Prostate gland (tissue), 2 donors: ENCODE measurements at regions not wholly inside any gene's neighbourhood (a gene's known extent, or its start where the extent isn't known, plus 50 kb on each side); places are given as distances from the start of the nearest gene placed in this dataset.

Experiments
- CTCF ChIP-seq, 4 experiments: fragments of 200-600 bp in 2 of 4; fragments of 450-650 bp in 2 of 4; sonication (generic) in 2 of 4; IDR thresholded peaks; 1 replicate in 3 of 4; 2 replicates in 1 of 4; pipeline ENCODE4 v1.5.1; 2016 to 2019; ENCODE audit warnings: antibody characterized with exemption in 4 of 4, mild to moderate bottlenecking in 2 of 4, moderate library complexity in 2 of 4
- POLR2A ChIP-seq: fragments of 450-650 bp; IDR thresholded peaks from one replicate; pipeline ENCODE4 v1.6.1; 2016; ENCODE audit warnings: antibody characterized with exemption, mild to moderate bottlenecking
- POLR2AphosphoS5 ChIP-seq: sonication (generic); formaldehyde crosslinking; IDR thresholded peaks from one replicate; pipeline ENCODE4 v1.6.1; 2017; ENCODE audit warnings: antibody characterized with exemption

GRCh38 chr10:78547397-78547796 is 513.7 kb downstream of the RPS24 start:
- TF ChIP-seq CTCF (IDR thresholded peaks at IDR 0.05) (no peak), POLR2A (no peak), POLR2AphosphoS5 (no peak)
